ENCODE measurements at regions not wholly inside any gene's neighbourhood (a gene's known extent, or its start where the extent isn't known, plus 50 kb on each side); places are given as distances from the start of the nearest gene placed in this dataset.

GRCh38 chr6:87923389-87924050 is 124.1 kb upstream of the SPACA1 start:
- TF ChIP-seq CTCF (IDR thresholded peaks at IDR 0.05): no peak
- TF ChIP-seq POLR2A (IDR thresholded peaks at IDR 0.05): no peak

All from body of pancreas (tissue), 4 donors.